ENCODE measurements at regions not wholly inside any gene's neighbourhood (a gene's known extent, or its start where the extent isn't known, plus 50 kb on each side); places are given as distances from the start of the nearest gene placed in this dataset.

DNA sequence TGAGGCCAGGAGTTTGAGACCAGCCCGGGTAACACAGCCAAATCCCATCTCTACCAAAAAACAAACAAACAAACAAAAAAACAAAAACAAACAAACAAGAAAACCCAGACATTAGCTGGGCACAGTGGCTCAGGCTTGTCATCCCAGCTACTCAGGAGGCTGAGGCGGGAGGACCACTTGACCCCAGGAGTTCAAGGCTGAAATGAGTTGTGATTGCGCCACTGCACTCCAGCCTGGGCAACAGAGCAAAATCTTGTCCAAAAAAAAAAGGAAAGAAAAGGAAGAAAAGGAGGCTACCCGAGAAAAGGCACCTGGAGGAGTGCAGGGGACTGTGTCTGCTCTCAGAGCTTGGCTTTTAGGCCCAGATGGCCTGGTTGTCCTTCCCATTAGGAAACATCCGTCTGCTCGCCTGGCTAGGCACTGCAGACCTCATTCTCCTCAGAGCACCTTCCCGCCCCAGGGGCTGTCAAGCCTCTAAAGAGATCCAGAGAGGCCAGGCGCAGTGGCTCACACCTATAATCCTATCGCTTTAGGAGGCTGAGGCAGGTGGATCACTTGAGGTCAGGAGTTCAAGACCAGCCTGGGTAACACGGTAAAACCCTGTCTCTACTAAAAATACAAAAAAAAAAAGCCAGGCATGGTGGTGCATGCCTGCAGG is 185.3 kb upstream of the IER5L start:
- H3K36me3 Mint-ChIP-seq: no peaks in the 10 kb centered on the region
- H3K4me1 Mint-ChIP-seq: no peaks in the 10 kb centered on the region
- H3K4me3 Mint-ChIP-seq: no peak overlapping the region
- no peak overlapping the region for H3K27ac Mint-ChIP-seq
- no peaks in the 10 kb centered on the region for H3K9me3 Mint-ChIP-seq
- H3K27me3 Mint-ChIP-seq: no peaks in the 10 kb centered on the region

- H3K36me3 Mint-ChIP-seq: no peaks in the 10 kb centered on the region
- H3K4me3 Mint-ChIP-seq: no peak overlapping the region
- H3K27ac Mint-ChIP-seq: no peak overlapping the region
Measured at GRCh38 chr9:129362287-129363000, 184.4 kb upstream of the IER5L start.

GRCh38 chr9:129361196-129361595 is 183.1 kb upstream of the IER5L start:
- Mint-ChIP-seq H3K27me3 (no peaks in the 10 kb centered on the region), H3K9me3 (no peaks in the 10 kb centered on the region), H3K36me3 (no peaks in the 10 kb centered on the region), H3K4me1 (no peaks in the 10 kb centered on the region), H3K4me3 (no peak overlapping the region), H3K27ac (no peak overlapping the region)

More at GRCh38 chr9:129362287-129363000, 184.4 kb upstream of the IER5L start:
- H3K9me3 Mint-ChIP-seq: no peaks in the 10 kb centered on the region
- H3K4me1 Mint-ChIP-seq: no peaks in the 10 kb centered on the region
- H3K27me3 Mint-ChIP-seq: no peaks in the 10 kb centered on the region

GRCh38 chr9:129359916-129360536 is 182.0 kb upstream of the IER5L start:
- Mint-ChIP-seq H3K9me3 (no peaks in the 10 kb centered on the region), H3K4me3 (no peak overlapping the region), H3K27me3 (no peaks in the 10 kb centered on the region), H3K27ac (no peak overlapping the region), H3K36me3 (peaks cover 3% of the 10 kb centered on the region), H3K4me1 (no peaks in the 10 kb centered on the region)

GRCh38 chr9:129359162-129359811 is 181.2 kb upstream of the IER5L start:
- Mint-ChIP-seq H3K27ac (peak overlapping the region; percentile 68), H3K9me3 (no peaks in the 10 kb centered on the region), H3K36me3 (peaks cover 3% of the 10 kb centered on the region), H3K27me3 (no peaks in the 10 kb centered on the region), H3K4me1 (no peaks in the 10 kb centered on the region), H3K4me3 (no peak overlapping the region)

DNA sequence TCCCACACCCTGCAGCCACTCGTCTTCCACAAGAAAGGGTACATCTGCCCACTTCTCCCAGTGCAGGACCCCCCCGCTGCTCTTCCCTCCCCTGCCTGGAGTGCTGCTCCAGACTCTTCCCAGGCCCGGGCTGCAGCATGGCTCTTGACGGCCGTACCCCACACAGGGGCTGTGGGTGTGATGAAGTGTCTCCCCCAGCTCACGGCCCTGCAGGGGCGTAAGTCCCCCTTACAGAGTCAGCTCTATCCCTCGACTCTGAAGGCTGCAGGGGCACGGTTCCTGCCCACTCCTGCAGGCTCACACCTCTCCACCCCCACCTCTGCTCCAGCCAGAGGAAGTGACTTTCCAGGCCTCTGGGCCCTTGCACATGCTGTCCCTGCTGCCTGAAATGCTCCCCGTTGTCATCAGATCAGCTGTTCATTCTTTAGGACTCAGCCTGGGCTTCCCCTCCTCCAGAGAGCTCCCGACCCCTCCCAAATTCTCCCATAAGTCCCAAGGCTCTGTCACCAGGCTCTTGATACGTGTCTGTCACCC is 180.6 kb upstream of the IER5L start:
- Mint-ChIP-seq H3K36me3 (peaks cover 3% of the 10 kb centered on the region), H3K4me1 (no peaks in the 10 kb centered on the region), H3K27ac (no peak overlapping the region), H3K9me3 (no peaks in the 10 kb centered on the region), H3K4me3 (no peak overlapping the region), H3K27me3 (no peaks in the 10 kb centered on the region)

DNA sequence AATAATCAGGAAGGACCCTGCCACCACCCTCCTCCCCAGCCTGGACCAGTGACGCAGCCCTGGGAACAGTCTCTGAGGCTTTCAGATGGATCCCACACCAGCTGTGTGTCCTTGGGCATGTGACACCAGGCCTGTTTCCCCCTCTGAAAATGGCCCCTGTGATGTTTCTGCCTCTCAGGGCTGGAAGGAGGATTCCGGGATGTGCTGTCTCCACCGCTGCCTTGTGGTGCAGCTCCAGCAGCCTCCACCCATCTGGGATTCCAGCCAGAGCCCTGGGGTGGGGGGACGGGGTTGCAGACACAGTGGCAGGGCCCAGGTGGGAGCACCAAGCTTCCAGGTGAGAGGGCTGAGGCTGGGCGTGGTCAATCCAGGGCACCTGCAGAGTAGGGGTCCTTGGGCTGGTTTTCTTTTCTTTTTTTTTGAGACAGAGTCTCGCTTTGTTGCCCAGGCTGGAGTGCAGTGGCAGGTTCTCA is 179.7 kb upstream of the IER5L start:
- H3K4me3 Mint-ChIP-seq: no peak overlapping the region
- no peaks in the 10 kb centered on the region for H3K9me3 Mint-ChIP-seq
- no peak overlapping the region for H3K27ac Mint-ChIP-seq
- H3K27me3 Mint-ChIP-seq: no peaks in the 10 kb centered on the region
- peaks cover 3% of the 10 kb centered on the region for H3K36me3 Mint-ChIP-seq
- H3K4me1 Mint-ChIP-seq: no peaks in the 10 kb centered on the region

GRCh38 chr9:129356871-129357772 is 179.1 kb upstream of the IER5L start:
- Mint-ChIP-seq H3K9me3 (no peaks in the 10 kb centered on the region), H3K4me1 (no peaks in the 10 kb centered on the region), H3K4me3 (no peak overlapping the region), H3K36me3 (peaks cover 3% of the 10 kb centered on the region), H3K27me3 (no peaks in the 10 kb centered on the region), H3K27ac (no peak overlapping the region)

DNA sequence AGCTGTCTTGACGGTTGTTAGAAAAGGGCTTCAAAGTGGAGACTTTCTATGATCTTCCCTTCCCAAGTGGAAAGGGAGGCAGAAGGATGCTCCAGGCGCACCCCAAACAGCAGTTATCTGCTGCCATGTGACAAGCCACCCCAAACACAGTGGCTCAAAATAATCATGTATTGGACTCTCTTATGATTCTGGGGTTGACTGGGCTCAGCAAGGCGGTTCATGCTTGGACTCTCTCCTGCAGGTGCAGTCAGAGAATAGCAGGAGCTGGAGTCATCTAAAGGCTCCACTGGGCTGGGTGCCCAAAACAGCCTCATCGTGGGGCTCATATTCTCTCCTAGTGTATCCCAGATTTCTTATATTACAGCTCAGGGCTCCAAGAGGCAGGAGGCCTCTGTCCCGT is 177.6 kb upstream of the IER5L start:
- Mint-ChIP-seq H3K36me3 (peaks cover 3% of the 10 kb centered on the region), H3K4me1 (no peaks in the 10 kb centered on the region), H3K27ac (no peak overlapping the region), H3K4me3 (no peak overlapping the region), H3K9me3 (no peaks in the 10 kb centered on the region), H3K27me3 (no peaks in the 10 kb centered on the region)

GRCh38 chr9:129354498-129354897 is 176.4 kb upstream of the IER5L start:
- H3K9me3 Mint-ChIP-seq: no peaks in the 10 kb centered on the region
- no peak overlapping the region for H3K4me3 Mint-ChIP-seq

GRCh38 chr9:129353697-129354336 is 175.8 kb upstream of the IER5L start:
- Mint-ChIP-seq H3K27ac (no peak overlapping the region), H3K27me3 (no peaks in the 10 kb centered on the region), H3K36me3 (peaks cover 3% of the 10 kb centered on the region), H3K4me1 (no peaks in the 10 kb centered on the region), H3K9me3 (no peaks in the 10 kb centered on the region), H3K4me3 (peak overlapping the region; percentile 1)

More at GRCh38 chr9:129354498-129354897, 176.4 kb upstream of the IER5L start:
- no peaks in the 10 kb centered on the region for H3K27me3 Mint-ChIP-seq
- H3K4me1 Mint-ChIP-seq: no peaks in the 10 kb centered on the region
- H3K36me3 Mint-ChIP-seq: peaks cover 3% of the 10 kb centered on the region
- no peak overlapping the region for H3K27ac Mint-ChIP-seq

GRCh38 chr9:129352146-129352865 is 174.2 kb upstream of the IER5L start:
- H3K4me3 Mint-ChIP-seq: peak overlapping the region; percentile 32
- H3K9me3 Mint-ChIP-seq: no peaks in the 10 kb centered on the region
- H3K4me1 Mint-ChIP-seq: no peaks in the 10 kb centered on the region
- H3K27ac Mint-ChIP-seq: no peak overlapping the region
- H3K36me3 Mint-ChIP-seq: peaks cover 3% of the 10 kb centered on the region
- no peaks in the 10 kb centered on the region for H3K27me3 Mint-ChIP-seq

DNA sequence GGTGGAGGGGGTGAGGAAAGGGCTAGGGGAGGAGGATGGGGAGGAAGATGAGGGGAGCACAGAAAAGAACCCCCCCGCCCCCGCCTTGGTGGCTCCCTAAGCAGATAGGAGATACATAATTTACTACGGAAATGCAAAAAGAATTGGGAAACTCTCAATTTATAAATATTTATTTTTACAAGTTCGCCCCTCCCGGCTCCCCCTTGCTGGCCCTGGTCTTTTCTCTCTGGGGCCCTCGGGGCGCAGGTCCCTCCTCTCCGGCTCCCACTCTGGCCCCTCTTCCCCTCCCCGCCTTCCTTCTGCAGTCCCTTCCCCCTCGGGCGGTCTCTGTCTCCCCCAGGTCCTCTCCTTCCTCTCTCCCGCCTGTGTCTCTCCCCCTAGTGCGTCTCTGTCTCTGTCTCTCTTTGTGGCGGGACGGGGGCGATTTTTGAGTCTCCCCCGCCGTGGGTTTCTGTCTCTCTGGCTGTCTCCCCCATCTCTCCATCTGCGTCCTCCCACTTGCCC is 173.6 kb upstream of the IER5L start:
- Mint-ChIP-seq H3K9me3 (no peaks in the 10 kb centered on the region), H3K4me3 (peak overlapping the region; percentile 32), H3K27ac (no peak overlapping the region), H3K36me3 (peaks cover 3% of the 10 kb centered on the region), H3K27me3 (no peaks in the 10 kb centered on the region), H3K4me1 (peaks cover 3% of the 10 kb centered on the region)

All from activated naive CD4-positive, alpha-beta T cell treated with anti-CD3 and anti-CD28 coated beads, Interleukin-2, amount 50 U/mL, for 24 hours (primary cell).